Neural progenitor cell (in vitro differentiated cells): ENCODE measurements at regions not wholly inside any gene's neighbourhood (a gene's known extent, or its start where the extent isn't known, plus 50 kb on each side); places are given as distances from the start of the nearest gene placed in this dataset.

Experiments used
- EZH2 ChIP-seq: fragments of 200-600 bp; sonication (generic); IDR thresholded peaks from 2 replicates; pipeline ENCODE4 v1.6.1; 2017; ENCODE audit warnings: antibody characterized with exemption, mild to moderate bottlenecking, moderate library complexity
- EZH2phosphoT487 ChIP-seq: fragments of 200-600 bp; sonication (generic); IDR thresholded peaks from 2 replicates; pipeline ENCODE4 v1.6.1; 2017; ENCODE audit warnings: antibody characterized with exemption
- TF ChIP-seq, protein P1 (sequence below): fragments of 200-600 bp; sonication (generic); IDR thresholded peaks from 2 replicates; pipeline ENCODE4 v1.5.1; 2017; ENCODE audit warnings: antibody characterized with exemption, mild to moderate bottlenecking

DNA sequence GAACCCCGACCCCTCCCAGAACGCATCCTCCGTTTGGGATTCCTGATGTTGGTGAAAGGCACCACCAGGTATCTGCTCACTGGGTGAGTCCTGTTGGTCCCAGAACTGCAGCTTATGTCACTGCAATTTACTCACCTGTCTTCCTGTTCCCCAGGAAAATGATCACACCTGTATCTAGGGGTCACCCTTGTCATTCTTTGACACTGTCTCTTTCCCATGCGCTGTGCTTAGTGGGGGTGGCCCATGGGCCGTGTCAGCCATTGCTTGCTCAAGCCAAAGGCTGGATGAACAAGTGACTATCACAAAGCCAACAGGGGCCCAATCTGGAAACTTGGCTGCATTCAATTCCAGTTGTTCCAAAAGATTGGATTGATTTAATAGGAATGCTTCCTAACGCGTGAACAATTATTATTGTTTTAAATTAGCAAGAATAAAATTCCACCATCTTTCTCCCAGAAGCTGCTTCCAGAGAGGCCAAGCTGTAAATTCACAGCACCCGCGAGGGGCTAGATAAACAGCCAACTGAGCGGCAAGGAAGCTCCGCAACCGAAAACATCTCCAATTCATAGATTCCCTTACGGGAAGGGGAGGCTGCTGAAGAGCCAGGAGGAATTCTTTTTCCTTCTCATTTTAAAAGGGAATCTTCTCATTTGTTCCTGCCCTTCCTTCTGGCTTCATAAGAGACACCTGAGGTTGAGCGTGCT, 134.8 kb upstream of the ZMIZ1 start:
- TF ChIP-seq, protein P1, sequence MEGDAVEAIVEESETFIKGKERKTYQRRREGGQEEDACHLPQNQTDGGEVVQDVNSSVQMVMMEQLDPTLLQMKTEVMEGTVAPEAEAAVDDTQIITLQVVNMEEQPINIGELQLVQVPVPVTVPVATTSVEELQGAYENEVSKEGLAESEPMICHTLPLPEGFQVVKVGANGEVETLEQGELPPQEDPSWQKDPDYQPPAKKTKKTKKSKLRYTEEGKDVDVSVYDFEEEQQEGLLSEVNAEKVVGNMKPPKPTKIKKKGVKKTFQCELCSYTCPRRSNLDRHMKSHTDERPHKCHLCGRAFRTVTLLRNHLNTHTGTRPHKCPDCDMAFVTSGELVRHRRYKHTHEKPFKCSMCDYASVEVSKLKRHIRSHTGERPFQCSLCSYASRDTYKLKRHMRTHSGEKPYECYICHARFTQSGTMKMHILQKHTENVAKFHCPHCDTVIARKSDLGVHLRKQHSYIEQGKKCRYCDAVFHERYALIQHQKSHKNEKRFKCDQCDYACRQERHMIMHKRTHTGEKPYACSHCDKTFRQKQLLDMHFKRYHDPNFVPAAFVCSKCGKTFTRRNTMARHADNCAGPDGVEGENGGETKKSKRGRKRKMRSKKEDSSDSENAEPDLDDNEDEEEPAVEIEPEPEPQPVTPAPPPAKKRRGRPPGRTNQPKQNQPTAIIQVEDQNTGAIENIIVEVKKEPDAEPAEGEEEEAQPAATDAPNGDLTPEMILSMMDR: no peak
- TF ChIP-seq EZH2 (no peak), EZH2phosphoT487 (no peak)
